NCI-H1417 (cell line): ENCODE measurements at regions not wholly inside any gene's neighbourhood (a gene's known extent, or its start where the extent isn't known, plus 50 kb on each side); places are given as distances from the start of the nearest gene placed in this dataset.
"Not testable (repeated sequence)": the region's sequence is repeated elsewhere in the genome, so short reads cannot be mapped to it uniquely, and the experiment has no call there.

Experiments
- DNase-seq, 3 experiments: peaks; one replicate each; lab custom pipeline; 2025; lab: John Stamatoyannopoulos, UW

- no peak for DNase-seq
Observed at GRCh38 chr13:82963226-82964099, 918.8 kb downstream of the SLITRK1 start.

- no peak for DNase-seq
Observed at GRCh38 chr13:82962397-82962796, 919.9 kb downstream of the SLITRK1 start.

GRCh38 chr13:82961757-82962156 is 920.5 kb downstream of the SLITRK1 start:
- DNase-seq, result no peak

GRCh38 chr13:82952336-82952735 is 929.9 kb downstream of the SLITRK1 start:
- DNase-seq, result not testable (repeated sequence)

GRCh38 chr13:82947683-82948082 is 934.6 kb downstream of the SLITRK1 start:
- DNase-seq, result no peak

- no peak for DNase-seq
Observed at GRCh38 chr13:82947191-82947621, 935.1 kb downstream of the SLITRK1 start.

- DNase-seq, result no peak
Observed at GRCh38 chr13:82938644-82939043, 943.6 kb downstream of the SLITRK1 start.

- no peak for DNase-seq
Observed at GRCh38 chr13:82934000-82934399, 948.3 kb downstream of the SLITRK1 start.

GRCh38 chr13:82925114-82925513 is 957.2 kb downstream of the SLITRK1 start:
- no peak for DNase-seq

- no peak for DNase-seq
Observed at GRCh38 chr13:82917984-82918383, 964.3 kb downstream of the SLITRK1 start.

GRCh38 chr13:82912564-82912963 is 969.7 kb downstream of the SLITRK1 start:
- no peak for DNase-seq

- DNase-seq, result no peak
Observed at GRCh38 chr13:82905071-82905470, 977.2 kb downstream of the SLITRK1 start.

GRCh38 chr13:82900453-82900852 is 981.8 kb downstream of the SLITRK1 start:
- DNase-seq, result no peak

- no peak for DNase-seq
Observed at GRCh38 chr13:82898586-82898985, 983.7 kb downstream of the SLITRK1 start.

GRCh38 chr13:82879921-82880320 is 1002.4 kb downstream of the SLITRK1 start:
- DNase-seq, result peak in 1 of 3 experiments; percentile 34

- peak in 2 of 3 experiments; percentile 63 to 97 for DNase-seq
Observed at GRCh38 chr13:82878536-82878935, 1003.7 kb downstream of the SLITRK1 start.

- DNase-seq, result peak in 1 of 3 experiments; percentile 62
Observed at GRCh38 chr13:82867284-82867683, 1015.0 kb downstream of the SLITRK1 start.

- no peak for DNase-seq
Observed at GRCh38 chr13:82850644-82851043, 1031.6 kb downstream of the SLITRK1 start.

- no peak for DNase-seq
Observed at GRCh38 chr13:82848766-82849165, 1033.5 kb downstream of the SLITRK1 start.

- DNase-seq, result peak in 1 of 3 experiments; percentile 48
Observed at GRCh38 chr13:82847595-82847994, 1034.7 kb downstream of the SLITRK1 start.

- DNase-seq, result no peak
Observed at GRCh38 chr13:82833923-82834322, 1048.4 kb downstream of the SLITRK1 start.

GRCh38 chr13:82829040-82829439 is 1053.2 kb downstream of the SLITRK1 start:
- no peak for DNase-seq

- DNase-seq, result no peak
Observed at GRCh38 chr13:82827724-82828123, 1054.5 kb downstream of the SLITRK1 start.

GRCh38 chr13:82822935-82823334 is 1059.3 kb downstream of the SLITRK1 start:
- no peak for DNase-seq
